ENCODE measurements at regions not wholly inside any gene's neighbourhood (a gene's known extent, or its start where the extent isn't known, plus 50 kb on each side); places are given as distances from the start of the nearest gene placed in this dataset.

DNA sequence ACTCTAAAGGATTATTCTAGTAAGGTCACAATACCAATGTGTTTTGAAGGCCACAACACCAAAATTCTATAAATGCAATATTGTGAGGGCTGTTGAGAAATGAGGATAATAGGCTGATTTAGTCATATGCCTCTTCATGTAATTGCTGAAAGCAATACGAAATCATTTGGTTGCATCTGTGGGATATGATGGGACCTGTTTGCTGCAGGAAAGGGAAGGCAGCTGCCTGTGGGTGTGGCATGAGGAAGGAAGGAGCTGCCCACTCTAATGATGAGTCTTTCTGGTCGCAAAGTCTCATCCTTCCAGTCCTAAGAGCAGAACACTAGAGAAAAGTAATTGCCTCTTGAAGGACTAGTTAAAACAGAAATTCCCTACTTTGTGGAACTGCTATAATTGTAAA lies 245.3 kb upstream of the ZPLD1 start:
- TF ChIP-seq, protein P1, sequence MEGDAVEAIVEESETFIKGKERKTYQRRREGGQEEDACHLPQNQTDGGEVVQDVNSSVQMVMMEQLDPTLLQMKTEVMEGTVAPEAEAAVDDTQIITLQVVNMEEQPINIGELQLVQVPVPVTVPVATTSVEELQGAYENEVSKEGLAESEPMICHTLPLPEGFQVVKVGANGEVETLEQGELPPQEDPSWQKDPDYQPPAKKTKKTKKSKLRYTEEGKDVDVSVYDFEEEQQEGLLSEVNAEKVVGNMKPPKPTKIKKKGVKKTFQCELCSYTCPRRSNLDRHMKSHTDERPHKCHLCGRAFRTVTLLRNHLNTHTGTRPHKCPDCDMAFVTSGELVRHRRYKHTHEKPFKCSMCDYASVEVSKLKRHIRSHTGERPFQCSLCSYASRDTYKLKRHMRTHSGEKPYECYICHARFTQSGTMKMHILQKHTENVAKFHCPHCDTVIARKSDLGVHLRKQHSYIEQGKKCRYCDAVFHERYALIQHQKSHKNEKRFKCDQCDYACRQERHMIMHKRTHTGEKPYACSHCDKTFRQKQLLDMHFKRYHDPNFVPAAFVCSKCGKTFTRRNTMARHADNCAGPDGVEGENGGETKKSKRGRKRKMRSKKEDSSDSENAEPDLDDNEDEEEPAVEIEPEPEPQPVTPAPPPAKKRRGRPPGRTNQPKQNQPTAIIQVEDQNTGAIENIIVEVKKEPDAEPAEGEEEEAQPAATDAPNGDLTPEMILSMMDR (IDR thresholded peaks at IDR 0.05): no peak
- DNase-seq (ENCODE audit: low spot score) (no peak), ATAC-seq (ENCODE audit: low FRiP score) (no peak)

DNA sequence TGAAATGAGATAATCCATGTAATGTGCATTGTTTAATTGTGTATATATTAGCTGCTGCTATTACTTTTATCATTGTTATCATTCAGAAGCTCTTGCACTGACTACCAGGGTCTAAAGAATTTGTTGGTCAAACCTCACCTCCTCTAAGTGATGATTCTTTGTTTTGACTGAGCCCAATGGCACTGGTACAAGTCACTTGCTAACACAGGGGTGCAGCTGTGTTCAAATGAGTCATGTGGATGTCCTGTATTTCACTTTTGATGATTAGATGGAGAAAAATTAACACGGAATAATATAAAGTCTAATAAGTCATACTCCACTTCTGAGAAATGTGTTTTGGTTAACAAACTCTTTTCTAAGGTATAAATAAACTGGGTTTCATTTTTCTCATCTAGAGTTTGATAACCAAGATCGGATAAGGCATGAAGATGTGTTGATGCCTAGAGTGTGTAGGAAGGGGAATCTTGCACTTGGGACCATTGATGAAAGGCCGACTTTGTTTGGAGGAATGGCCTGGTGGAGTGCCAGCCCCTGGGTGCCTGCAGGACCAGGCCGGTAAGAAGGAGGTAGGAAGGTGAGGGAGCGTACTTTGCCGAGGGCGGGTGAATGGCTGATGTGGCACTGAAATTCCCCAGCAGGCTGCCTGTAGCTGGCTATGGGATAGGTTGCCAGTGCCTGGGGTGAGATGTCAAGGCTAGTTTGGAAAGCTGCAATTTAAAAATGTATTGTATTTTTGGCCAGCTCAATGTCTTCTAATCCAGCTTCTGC lies 244.7 kb upstream of the ZPLD1 start:
- DNase-seq (ENCODE audit: low spot score) (no peak), ATAC-seq (ENCODE audit: low FRiP score) (no peak)
- TF ChIP-seq, protein P1 (IDR thresholded peaks at IDR 0.05): no peak

DNA sequence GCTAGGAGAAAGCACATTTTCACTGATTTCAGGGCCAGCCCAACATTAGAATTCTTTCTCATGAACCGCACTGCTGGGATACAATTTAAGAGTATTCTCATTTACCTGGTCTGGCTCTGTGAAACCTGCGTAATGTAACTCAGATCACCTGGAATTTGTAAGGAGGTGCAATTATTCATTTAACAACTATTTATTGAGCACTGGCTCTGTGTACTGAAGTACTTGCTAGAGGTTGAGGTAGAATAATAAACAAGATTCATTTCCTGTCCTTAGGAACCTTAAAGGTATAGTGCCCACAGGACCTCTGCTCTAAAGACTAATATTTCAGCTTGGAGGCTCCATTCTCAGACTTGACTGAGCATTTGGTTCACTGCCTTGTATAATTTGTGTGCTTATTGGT lies 242.2 kb upstream of the ZPLD1 start:
- TF ChIP-seq, protein P1 (IDR thresholded peaks at IDR 0.05): no peak
- no peak for DNase-seq (ENCODE audit: low spot score)
- no peak for ATAC-seq (ENCODE audit: low FRiP score)

DNA sequence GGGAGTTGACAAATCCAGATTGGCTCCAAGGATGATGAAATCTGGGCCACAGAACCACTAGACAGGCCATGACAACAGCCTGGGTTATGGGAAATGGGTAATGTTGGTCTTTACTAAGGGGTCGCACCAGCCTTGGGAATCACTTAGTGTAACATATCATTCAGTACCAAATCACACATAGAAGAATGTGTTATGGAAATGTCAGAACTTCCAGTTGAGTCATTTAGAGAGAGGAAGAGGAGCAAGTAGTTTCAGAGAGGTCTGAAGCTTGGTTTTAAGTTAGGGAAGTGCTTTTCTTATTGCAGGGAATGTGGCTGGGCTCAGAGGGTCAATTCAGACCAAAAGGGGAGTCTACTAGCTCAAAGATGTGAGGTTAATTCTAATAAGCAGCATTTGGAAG lies 241.6 kb upstream of the ZPLD1 start:
- no peak for ATAC-seq (ENCODE audit: low FRiP score)
- DNase-seq (ENCODE audit: low spot score): no peak
- TF ChIP-seq, protein P1 (IDR thresholded peaks at IDR 0.05): no peak

DNA sequence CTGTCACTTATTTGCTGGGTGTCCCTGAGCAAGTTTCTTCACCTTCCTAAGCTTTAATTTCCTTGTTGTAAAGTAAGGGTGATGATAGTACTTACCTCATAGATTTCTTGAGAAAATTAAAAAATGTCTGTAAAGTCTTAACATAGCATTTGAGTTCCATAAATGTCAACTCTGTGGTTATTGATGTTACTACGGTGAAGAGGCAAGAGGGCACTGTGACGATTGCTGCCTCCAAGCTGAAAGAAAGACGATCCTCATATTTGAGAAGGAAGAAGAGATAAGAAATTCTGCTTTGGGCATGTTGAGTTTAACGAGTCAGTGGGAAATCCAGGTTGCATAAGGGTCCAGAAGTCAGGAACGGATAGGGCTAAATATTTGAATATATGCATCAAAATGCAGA lies 240.8 kb upstream of the ZPLD1 start:
- ATAC-seq (ENCODE audit: low FRiP score) (no peak), DNase-seq (ENCODE audit: low spot score) (no peak)
- TF ChIP-seq, protein P1 (IDR thresholded peaks at IDR 0.05): no peak

DNA sequence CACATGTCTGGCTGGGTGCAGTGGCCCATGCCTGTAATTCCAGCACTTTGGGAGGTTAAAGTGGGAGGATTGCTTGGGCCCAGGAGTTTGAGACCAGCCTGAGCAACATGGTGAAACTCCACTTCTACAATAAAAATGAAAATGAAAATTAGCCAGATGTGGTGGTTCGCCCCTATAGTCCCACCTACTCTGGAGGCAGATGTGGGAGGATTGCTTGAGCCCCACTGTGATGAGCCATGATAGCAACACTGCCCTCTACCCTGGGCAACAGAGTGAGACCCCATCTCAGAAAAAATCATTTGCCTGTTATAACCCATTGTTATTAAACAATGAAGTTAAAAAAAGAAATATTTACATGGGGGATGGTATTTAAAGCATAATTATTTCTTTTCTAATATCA lies 240.1 kb upstream of the ZPLD1 start:
- no peak for DNase-seq (ENCODE audit: low spot score)
- TF ChIP-seq, protein P1 (IDR thresholded peaks at IDR 0.05): no peak
- ATAC-seq (ENCODE audit: low FRiP score): no peak

DNA sequence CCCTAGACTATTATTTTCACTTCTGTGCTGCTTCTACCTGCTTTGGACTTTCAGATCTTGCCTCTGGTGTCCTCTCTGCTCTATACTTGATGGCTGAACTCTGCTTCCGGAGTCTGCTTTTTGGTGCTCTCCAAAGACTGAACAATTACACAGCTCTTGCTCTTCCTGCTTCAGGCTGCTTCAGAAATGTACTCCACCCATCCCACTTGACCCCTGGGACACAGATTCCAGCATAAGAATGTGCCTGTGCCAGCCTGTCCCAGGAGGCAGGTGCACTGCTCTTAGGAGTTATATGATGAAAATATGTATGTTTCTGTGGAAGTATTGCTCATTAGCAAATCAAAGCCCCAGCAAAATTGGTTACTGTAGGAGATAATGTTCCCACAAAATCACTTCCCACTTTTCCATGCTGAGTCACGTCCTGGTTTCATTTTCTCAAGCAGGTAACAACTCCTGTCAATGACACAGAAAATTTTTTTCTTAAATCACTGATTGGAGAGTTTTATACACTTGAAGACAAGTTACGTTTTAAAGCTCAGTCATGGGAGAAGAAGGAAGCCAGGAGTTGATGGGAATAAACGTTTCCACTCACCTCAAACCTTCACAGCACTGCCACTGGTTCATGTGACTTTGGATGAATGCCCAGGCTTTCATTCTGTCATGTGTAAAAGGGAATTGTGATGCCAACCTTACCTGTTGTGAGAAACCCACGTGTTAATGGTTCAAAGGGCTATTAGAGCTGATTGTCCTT lies 239.4 kb upstream of the ZPLD1 start:
- ATAC-seq (ENCODE audit: low FRiP score): no peak
- TF ChIP-seq, protein P1 (IDR thresholded peaks at IDR 0.05): no peak
- DNase-seq (ENCODE audit: low spot score): no peak
